GM12891 (cell line): ENCODE measurements at regions not wholly inside any gene's neighbourhood (a gene's known extent, or its start where the extent isn't known, plus 50 kb on each side); places are given as distances from the start of the nearest gene placed in this dataset.

Experiments used
- DNase-seq: peaks from one replicate; pipeline ENCODE4 v3.0.0; 2011; ENCODE audit warnings: low spot score; ENCODE audit not compliant: insufficient read length
- FAIRE-seq: peaks from 2 replicates; lab custom pipeline; 2011; peaks lifted over from hg19 to GRCh38; lab: Jason Lieb, UNC
- PAX5 ChIP-seq: IDR thresholded peaks from 2 replicates; pipeline ENCODE4 v1.6.1; 2011; ENCODE audit warnings: low read length, moderate library complexity, mild to moderate bottlenecking; ENCODE audit not compliant: insufficient read depth, severe bottlenecking
- POLR2A ChIP-seq: IDR thresholded peaks from 2 replicates; pipeline ENCODE4 v1.6.1; 2011; ENCODE audit warnings: low read depth, low read length, control low read depth
- POLR2AphosphoS5 ChIP-seq: IDR thresholded peaks from 2 replicates; pipeline ENCODE4 v1.6.1; 2011; ENCODE audit warnings: low read depth, low read length, control low read depth
- POU2F2 ChIP-seq: IDR thresholded peaks from 2 replicates; pipeline ENCODE4 v1.6.1; 2011; ENCODE audit warnings: low read depth, mild to moderate bottlenecking, control low read depth, low read length, moderate library complexity
- SPI1 ChIP-seq: IDR thresholded peaks from 2 replicates; pipeline ENCODE4 v1.6.1; 2011; ENCODE audit warnings: low read depth, low read length, control low read depth
- TAF1 ChIP-seq: IDR thresholded peaks from 2 replicates; pipeline ENCODE4 v1.6.1; 2011; ENCODE audit warnings: low read depth, low read length, control low read depth

DNA sequence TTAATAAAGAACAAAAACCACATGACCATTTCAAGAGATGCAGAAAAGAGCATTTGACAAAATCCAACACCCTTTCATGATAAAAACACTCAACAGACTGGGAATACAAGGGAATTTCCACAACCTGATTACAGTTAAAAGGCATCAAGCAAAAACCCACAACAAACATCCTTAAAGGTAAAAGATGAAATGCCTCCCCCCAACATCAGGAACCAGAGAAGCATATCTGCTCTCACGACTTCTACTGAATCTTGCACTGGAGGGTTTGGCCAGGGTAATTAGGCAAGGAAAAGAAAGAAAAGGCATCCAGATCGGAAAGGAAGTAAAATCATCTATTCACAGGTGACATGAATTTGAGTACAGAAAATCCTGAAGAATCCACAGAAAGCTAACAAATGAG lies 59.5 kb upstream of the SFMBT2 start:
- FAIRE-seq (no peak), DNase-seq (no peak)
- no peak for TF ChIP-seq POLR2A
- no peak for TF ChIP-seq SPI1
- no peak for TF ChIP-seq PAX5

GRCh38 chr10:7467031-7467667 lies 56.3 kb upstream of the SFMBT2 start:
- TF ChIP-seq PAX5 = no peak
- no peak for TF ChIP-seq POU2F2
- TF ChIP-seq SPI1 = no peak
- no peak for TF ChIP-seq TAF1
- no peak for TF ChIP-seq POLR2A
- TF ChIP-seq POLR2AphosphoS5 = no peak
- FAIRE-seq (no peak), DNase-seq (no peak)

- no peak for FAIRE-seq
- TF ChIP-seq TAF1 = no peak
- no peak for TF ChIP-seq PAX5
- TF ChIP-seq POU2F2 = no peak
- no peak for TF ChIP-seq POLR2A
- no peak for TF ChIP-seq POLR2AphosphoS5
- no peak for DNase-seq
Measured at GRCh38 chr10:7464691-7465090, 53.9 kb upstream of the SFMBT2 start.
